CD14-positive monocyte (primary cell): ENCODE measurements at regions not wholly inside any gene's neighbourhood (a gene's known extent, or its start where the extent isn't known, plus 50 kb on each side); places are given as distances from the start of the nearest gene placed in this dataset.

ENCODE experiments used
- DNase-seq, 3 donors: peaks; one replicate each; pipeline ENCODE4 v3.0.0-alpha.2; 2011 to 2022
- H2AFZ ChIP-seq: 2 replicates; pipeline ENCODE4 v1.6.0; 2012; ENCODE audit warnings: mild to moderate bottlenecking, low read depth, low read length, inconsistent platforms; ENCODE audit not compliant: insufficient read depth, poor library complexity, severe bottlenecking
- H3K27ac ChIP-seq, 2 donors: 1 replicate in 1 of 2; 2 replicates in 1 of 2; pipeline ENCODE4 v1.5.1; 2012 to 2013; ENCODE audit warnings: low read length in 2 of 2, control low read depth in 1 of 2, inconsistent platforms in 1 of 2, low read depth in 1 of 2, mild to moderate bottlenecking in 1 of 2
- H3K27me3 ChIP-seq, 2 donors: one replicate each; pipeline versions ENCODE4 v1.6.0 to v1.6.1; 2011 to 2013; ENCODE audit warnings: low read length in 2 of 2; ENCODE audit not compliant: control insufficient read depth in 2 of 2, insufficient read depth in 2 of 2
- H3K36me3 ChIP-seq, 2 donors: replicated peaks in 1 of 2; 1 replicate in 1 of 2; 2 replicates in 1 of 2; pipeline versions ENCODE4 v1.5.1 to v1.6.1; 2012 to 2013; ENCODE audit warnings: low read length in 2 of 2, control low read depth in 1 of 2, inconsistent platforms in 1 of 2, mild to moderate bottlenecking in 1 of 2; ENCODE audit not compliant: insufficient read depth in 2 of 2, control insufficient read depth in 1 of 2
- H3K4me1 ChIP-seq, 2 donors: 1 replicate in 1 of 2; 2 replicates in 1 of 2; pipeline versions ENCODE4 v1.5.1 to v1.6.1; 2012 to 2013; ENCODE audit warnings: low read length in 2 of 2, control low read depth in 1 of 2, inconsistent platforms in 1 of 2, mild to moderate bottlenecking in 1 of 2, moderate library complexity in 1 of 2; ENCODE audit not compliant: insufficient read depth in 2 of 2, control insufficient read depth in 1 of 2
- H3K4me2 ChIP-seq: replicated peaks from 2 replicates; pipeline ENCODE3; 2012; ENCODE audit warnings: low read length, moderate library complexity, mild to moderate bottlenecking; ENCODE audit not compliant: poor library complexity, severe bottlenecking; ENCODE audit errors: extremely low read depth
- H3K4me3 ChIP-seq, 3 experiments: fragments of 200-600 bp in 1 of 3; sonication (generic) in 1 of 3; replicated peaks in 1 of 3; 1 replicate in 2 of 3; 2 replicates in 1 of 3; pipeline ENCODE4 v1.5.1; 2011 to 2013; ENCODE audit warnings: low read length in 3 of 3, mild to moderate bottlenecking in 3 of 3, control low read depth in 2 of 3, low read depth in 2 of 3, inconsistent platforms in 1 of 3, moderate library complexity in 1 of 3
- H3K79me2 ChIP-seq: 2 replicates; pipeline ENCODE4 v1.6.0; 2012; ENCODE audit warnings: mild to moderate bottlenecking, control low read depth, inconsistent platforms, low read length, moderate library complexity; ENCODE audit not compliant: insufficient read depth
- H3K9ac ChIP-seq: 2 replicates; pipeline ENCODE4 v1.6.0; 2017; ENCODE audit warnings: low read length, mild to moderate bottlenecking; ENCODE audit not compliant: insufficient read depth, poor library complexity, severe bottlenecking
- H3K9me3 ChIP-seq, 2 donors: replicated peaks in 1 of 2; 1 replicate in 1 of 2; 2 replicates in 1 of 2; pipeline versions ENCODE4 v1.5.1 to v1.6.1; 2012 to 2013; ENCODE audit warnings: low read length in 2 of 2, control low read depth in 1 of 2; ENCODE audit not compliant: control insufficient read depth in 1 of 2, insufficient read depth in 1 of 2
- H4K20me1 ChIP-seq: 2 replicates; pipeline ENCODE4 v1.6.0; 2012; ENCODE audit warnings: mild to moderate bottlenecking, low read length, control low read depth, moderate library complexity; ENCODE audit not compliant: insufficient read depth
- H3K27ac Mint-ChIP-seq, 7 donors: one replicate each; pipeline ENCODE4 v1.8.0; 2020; ENCODE audit warnings: mild to moderate bottlenecking in 7 of 7, mixed read lengths in 7 of 7, moderate library complexity in 6 of 7, inconsistent platforms in 2 of 7
- H3K27me3 Mint-ChIP-seq, 3 donors: one replicate each; pipeline ENCODE4 v1.8.0; 2021 to 2022; ENCODE audit warnings: low read depth in 3 of 3, mild to moderate bottlenecking in 3 of 3, mixed read lengths in 3 of 3, moderate library complexity in 3 of 3, inconsistent platforms in 1 of 3
- H3K36me3 Mint-ChIP-seq, 2 donors: one replicate each; pipeline ENCODE4 v1.8.0; 2020; ENCODE audit warnings: mixed read lengths in 2 of 2, inconsistent platforms in 1 of 2, mild to moderate bottlenecking in 1 of 2
- H3K4me1 Mint-ChIP-seq: one replicate; pipeline ENCODE4 v1.8.0; 2020; ENCODE audit warnings: mild to moderate bottlenecking, mixed read lengths
- H3K4me3 Mint-ChIP-seq, 2 donors: one replicate each; pipeline ENCODE4 v1.8.0; 2020; ENCODE audit warnings: mild to moderate bottlenecking in 2 of 2, mixed read lengths in 2 of 2, moderate library complexity in 1 of 2
- H3K9me3 Mint-ChIP-seq, 7 donors: one replicate each; pipeline ENCODE4 v1.8.0; 2020 to 2022; ENCODE audit warnings: mixed read lengths in 7 of 7, mild to moderate bottlenecking in 6 of 7, moderate library complexity in 6 of 7, inconsistent platforms in 2 of 7
- WGBS: methylation state at CpG from one replicate; pipeline ENCODE4 v1.1.5; 2013; ENCODE audit warnings: missing lambda C conversion rate; ENCODE audit not compliant: insufficient coverage; 5-methylcytosine and 5-hydroxymethylcytosine counted together
- intact Hi-C, 2 donors: fragments of 100-400 bp; cut with micrococcal nuclease; formaldehyde crosslinking; loops; one replicate each; pipeline versions ENCODE4 v1.15.0 to v1.15.1; 2023
- TF ChIP-seq, protein P1 (sequence below): fragments of 200-600 bp; IDR thresholded peaks from one replicate; pipeline ENCODE4 v1.8.0; 2022; ENCODE audit warnings: antibody characterized with exemption, mild to moderate bottlenecking

DNA sequence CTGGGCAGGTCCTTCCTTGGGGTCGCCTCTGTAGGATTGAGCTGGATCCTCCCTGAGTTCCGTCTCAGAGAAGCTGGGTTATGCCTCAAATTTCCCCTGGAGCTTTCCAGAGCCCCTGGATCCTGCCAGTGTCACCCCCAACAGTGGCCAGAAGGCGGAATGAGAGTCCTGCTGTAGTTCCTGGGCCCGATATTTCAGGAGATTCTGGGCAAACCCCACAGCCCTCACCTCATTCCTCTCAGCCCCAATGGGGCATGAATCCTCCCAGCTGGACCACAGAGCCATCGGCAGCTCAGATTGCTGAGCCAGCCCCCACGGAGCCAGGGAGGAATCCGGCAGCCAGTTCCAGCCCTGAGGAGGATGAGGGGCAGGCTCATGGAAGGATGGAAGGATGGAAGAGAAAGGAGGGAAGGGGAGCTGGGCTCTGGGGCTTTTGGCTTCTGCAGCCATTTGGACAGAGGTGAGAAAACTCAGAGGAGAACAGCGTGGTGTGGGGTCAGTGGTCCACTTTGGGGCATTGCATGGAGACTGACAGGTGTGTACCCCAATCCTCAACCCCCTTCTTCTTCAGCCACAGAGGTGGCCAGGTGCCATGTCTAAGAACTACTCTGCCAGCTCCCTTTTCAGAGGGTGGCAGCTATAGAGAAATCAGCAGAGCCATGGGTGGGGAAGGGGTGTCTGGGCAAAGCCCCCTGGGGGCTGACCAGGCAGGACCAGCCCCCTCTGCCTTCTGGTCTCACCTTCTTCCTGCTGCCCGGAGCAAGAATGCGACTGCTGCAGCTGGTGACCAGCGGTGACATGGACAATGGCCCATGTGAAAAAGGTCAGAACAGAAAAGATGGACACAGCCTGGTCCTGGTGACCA lies 867.6 kb downstream of the TBC1D22A start:
- H3K4me3 ChIP-seq: no peak overlapping the region
- Mint-ChIP-seq H3K4me1 (no peaks in the 10 kb centered on the region), H3K4me3 (no peak overlapping the region), H3K27me3 (peaks cover 2% of the 10 kb centered on the region in 3 donors), H3K9me3 (peaks cover 0 to 24% (median 4%) of the 10 kb centered on the region in 7 donors), H3K27ac (no peak overlapping the region), H3K36me3 (no peaks in the 10 kb centered on the region)
- H3K79me2 ChIP-seq: no peaks in the 10 kb centered on the region
- H3K9ac ChIP-seq: no peak overlapping the region
- H3K4me1 ChIP-seq: no peaks in the 10 kb centered on the region
- TF ChIP-seq, protein P1, sequence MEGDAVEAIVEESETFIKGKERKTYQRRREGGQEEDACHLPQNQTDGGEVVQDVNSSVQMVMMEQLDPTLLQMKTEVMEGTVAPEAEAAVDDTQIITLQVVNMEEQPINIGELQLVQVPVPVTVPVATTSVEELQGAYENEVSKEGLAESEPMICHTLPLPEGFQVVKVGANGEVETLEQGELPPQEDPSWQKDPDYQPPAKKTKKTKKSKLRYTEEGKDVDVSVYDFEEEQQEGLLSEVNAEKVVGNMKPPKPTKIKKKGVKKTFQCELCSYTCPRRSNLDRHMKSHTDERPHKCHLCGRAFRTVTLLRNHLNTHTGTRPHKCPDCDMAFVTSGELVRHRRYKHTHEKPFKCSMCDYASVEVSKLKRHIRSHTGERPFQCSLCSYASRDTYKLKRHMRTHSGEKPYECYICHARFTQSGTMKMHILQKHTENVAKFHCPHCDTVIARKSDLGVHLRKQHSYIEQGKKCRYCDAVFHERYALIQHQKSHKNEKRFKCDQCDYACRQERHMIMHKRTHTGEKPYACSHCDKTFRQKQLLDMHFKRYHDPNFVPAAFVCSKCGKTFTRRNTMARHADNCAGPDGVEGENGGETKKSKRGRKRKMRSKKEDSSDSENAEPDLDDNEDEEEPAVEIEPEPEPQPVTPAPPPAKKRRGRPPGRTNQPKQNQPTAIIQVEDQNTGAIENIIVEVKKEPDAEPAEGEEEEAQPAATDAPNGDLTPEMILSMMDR: no peak
- H3K36me3 ChIP-seq: no peaks in the 10 kb centered on the region
- intact Hi-C loops: no loop called here
- peaks cover 15 to 19% of the 10 kb centered on the region in 2 donors for H3K9me3 ChIP-seq
- no peak overlapping the region for H3K4me2 ChIP-seq
- H4K20me1 ChIP-seq: no peaks in the 10 kb centered on the region
- DNase-seq: no peak
- H2AFZ ChIP-seq: no peak overlapping the region
- WGBS: 77% methylated on average over 9 of the region's 11 CpGs
- H3K27me3 ChIP-seq: no peaks in the 10 kb centered on the region
- no peak overlapping the region for H3K27ac ChIP-seq

DNA sequence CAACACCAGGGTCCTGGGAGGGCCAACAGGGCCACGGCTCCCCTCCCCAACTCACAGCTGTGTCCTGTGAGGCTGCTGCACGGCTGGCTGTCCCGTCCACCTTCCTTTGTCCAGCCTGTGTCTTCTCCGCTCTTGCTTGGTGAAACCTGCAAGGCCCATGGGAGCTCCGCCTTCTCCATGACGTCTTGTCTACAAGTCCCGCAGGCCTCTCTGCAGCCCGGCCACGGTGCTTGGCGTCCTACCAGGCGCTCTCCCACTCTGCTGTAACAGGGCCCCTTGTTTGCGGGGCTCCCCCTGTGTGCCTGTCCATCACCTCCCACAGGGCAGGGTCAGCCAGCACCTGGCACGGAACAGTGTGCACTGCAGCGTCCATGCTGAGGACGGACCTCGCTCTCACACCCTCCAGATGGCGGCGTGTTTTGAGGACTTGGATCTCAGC lies 866.8 kb downstream of the TBC1D22A start:
- H3K36me3 Mint-ChIP-seq: no peaks in the 10 kb centered on the region
- H3K4me3 Mint-ChIP-seq: no peak overlapping the region

More for the DNA sequence above, 866.8 kb downstream of the TBC1D22A start:
- Histone ChIP-seq H3K9ac (no peak overlapping the region), H3K9me3 (peaks cover 9 to 14% of the 10 kb centered on the region in 2 donors), H3K79me2 (no peaks in the 10 kb centered on the region), H3K4me3 (no peak overlapping the region), H3K36me3 (no peaks in the 10 kb centered on the region), H4K20me1 (no peaks in the 10 kb centered on the region), H2AFZ (no peak overlapping the region), H3K4me2 (no peak overlapping the region), H3K27ac (no peak overlapping the region), H3K4me1 (no peaks in the 10 kb centered on the region), H3K27me3 (no peaks in the 10 kb centered on the region)
- Mint-ChIP-seq H3K27me3 (peaks cover 2% of the 10 kb centered on the region in 3 donors), H3K4me1 (no peaks in the 10 kb centered on the region), H3K9me3 (peaks cover 0 to 17% (median 4%) of the 10 kb centered on the region in 7 donors), H3K27ac (no peak overlapping the region)
- TF ChIP-seq, protein P1: no peak
- intact Hi-C loops: no loop called here
- no peak for DNase-seq
- 88% methylated on average over 18 of the region's 18 CpGs for WGBS
